H9 (cell line): ENCODE measurements at regions not wholly inside any gene's neighbourhood (a gene's known extent, or its start where the extent isn't known, plus 50 kb on each side); places are given as distances from the start of the nearest gene placed in this dataset.

Source experiments
- DNase-seq: peaks from one replicate; pipeline ENCODE4 v3.0.0-alpha.2; 2017
- H2AFZ ChIP-seq: one replicate; pipeline ENCODE4 v1.6.1; 2013; ENCODE audit warnings: mild to moderate bottlenecking, low read length, control low read depth, moderate library complexity
- H2AK5ac ChIP-seq: 2 replicates; pipeline ENCODE4 v1.6.1; 2013; ENCODE audit warnings: low read length, control low read depth, mixed read lengths; ENCODE audit not compliant: insufficient read length
- H2BK120ac ChIP-seq: one replicate; pipeline ENCODE4 v1.6.1; 2013; ENCODE audit warnings: low read depth, mild to moderate bottlenecking, low read length, control low read depth, inconsistent platforms; ENCODE audit not compliant: poor library complexity, severe bottlenecking
- H2BK12ac ChIP-seq: 2 replicates; pipeline ENCODE4 v1.6.1; 2013; ENCODE audit warnings: low read length, control low read depth, mixed read lengths, low read depth; ENCODE audit not compliant: insufficient read length
- H2BK15ac ChIP-seq: 2 replicates; pipeline ENCODE4 v1.6.1; 2013; ENCODE audit warnings: low read depth, low read length, control low read depth
- H2BK20ac ChIP-seq: one replicate; pipeline ENCODE4 v1.6.1; 2013; ENCODE audit warnings: low read depth, mild to moderate bottlenecking, low read length, control low read depth, inconsistent platforms; ENCODE audit not compliant: poor library complexity, severe bottlenecking
- H2BK5ac ChIP-seq: 2 replicates; pipeline ENCODE4 v1.6.1; 2013; ENCODE audit warnings: low read length, control low read depth, mixed read lengths; ENCODE audit not compliant: insufficient read length
- H3K14ac ChIP-seq: 2 replicates; pipeline ENCODE4 v1.6.1; 2013; ENCODE audit warnings: low read length, control low read depth; ENCODE audit not compliant: insufficient read depth
- H3K18ac ChIP-seq: 2 replicates; pipeline ENCODE4 v1.6.1; 2013; ENCODE audit warnings: low read depth, mild to moderate bottlenecking, mixed read lengths, low read length, control low read depth; ENCODE audit not compliant: insufficient read length
- H3K23ac ChIP-seq: 2 replicates; pipeline ENCODE4 v1.6.1; 2013; ENCODE audit warnings: low read length, control low read depth, mixed read lengths, low read depth; ENCODE audit not compliant: insufficient read length
- H3K23me2 ChIP-seq: 2 replicates; pipeline ENCODE4 v1.6.1; 2013; ENCODE audit warnings: low read depth, mild to moderate bottlenecking, mixed read lengths, low read length, control low read depth; ENCODE audit not compliant: insufficient read length, poor library complexity, severe bottlenecking
- H3K27ac ChIP-seq: 2 replicates; pipeline ENCODE4 v1.5.1; 2013; ENCODE audit warnings: low read length, control low read depth, mixed read lengths, low read depth; ENCODE audit not compliant: insufficient read length
- H3K27me3 ChIP-seq: 2 replicates; pipeline ENCODE4 v1.6.1; 2013; ENCODE audit warnings: low read length, control low read depth, inconsistent platforms; ENCODE audit not compliant: insufficient read depth
- H3K4ac ChIP-seq: 2 replicates; pipeline ENCODE4 v1.6.1; 2013; ENCODE audit warnings: low read depth, mild to moderate bottlenecking, control low read depth, inconsistent platforms, low read length, moderate library complexity
- H3K4me1 ChIP-seq: 2 replicates; pipeline ENCODE4 v1.6.1; 2013; ENCODE audit warnings: low read length, control low read depth, inconsistent platforms; ENCODE audit not compliant: insufficient read depth
- H3K4me2 ChIP-seq: 2 replicates; pipeline ENCODE4 v1.6.1; 2013; ENCODE audit warnings: low read length, control low read depth, mixed read lengths; ENCODE audit not compliant: insufficient read length, insufficient read depth
- H3K56ac ChIP-seq: 2 replicates; pipeline ENCODE4 v1.6.1; 2013; ENCODE audit warnings: low read depth, mild to moderate bottlenecking, mixed read lengths, low read length, control low read depth; ENCODE audit not compliant: insufficient read length
- H3K79me1 ChIP-seq: 2 replicates; pipeline ENCODE4 v1.6.1; 2013; ENCODE audit warnings: low read depth, mild to moderate bottlenecking, moderate library complexity, low read length, control low read depth, inconsistent platforms; ENCODE audit not compliant: insufficient read depth, poor library complexity, severe bottlenecking
- H3K79me2 ChIP-seq: 2 replicates; pipeline ENCODE4 v1.6.1; 2013; ENCODE audit warnings: low read length, control low read depth, inconsistent platforms; ENCODE audit not compliant: insufficient read depth
- H3K9ac ChIP-seq: 2 replicates; pipeline ENCODE4 v1.6.1; 2013; ENCODE audit warnings: low read length, control low read depth, mixed read lengths; ENCODE audit not compliant: insufficient read length; ENCODE audit errors: extremely low read depth
- H3K9me3 ChIP-seq: one replicate; pipeline ENCODE4 v1.6.1; 2013; ENCODE audit warnings: low read depth, low read length, inconsistent platforms; ENCODE audit not compliant: control insufficient read depth
- H3T11ph ChIP-seq: one replicate; pipeline ENCODE4 v1.6.1; 2013; ENCODE audit warnings: mild to moderate bottlenecking, low read length, control low read depth, inconsistent platforms
- H4K20me1 ChIP-seq: one replicate; pipeline ENCODE4 v1.6.1; 2013; ENCODE audit not compliant: control insufficient read depth, insufficient read length, insufficient read depth
- H4K5ac ChIP-seq: 2 replicates; pipeline ENCODE4 v1.6.1; 2013; ENCODE audit warnings: low read depth, mild to moderate bottlenecking, mixed read lengths, low read length, control low read depth; ENCODE audit not compliant: insufficient read length
- H4K8ac ChIP-seq: replicated peaks from 2 replicates; pipeline ENCODE4 v1.6.1; 2013; ENCODE audit warnings: low read length, control low read depth, mixed read lengths, low read depth; ENCODE audit not compliant: insufficient read length
- H4K91ac ChIP-seq: 2 replicates; pipeline ENCODE4 v1.6.1; 2013; ENCODE audit warnings: low read depth, mild to moderate bottlenecking, moderate library complexity, mixed read lengths, low read length, control low read depth; ENCODE audit not compliant: insufficient read length
- H3K27ac Mint-ChIP-seq, 3 experiments: 2 replicates in 2 of 3; 3 replicates in 1 of 3; pipeline ENCODE4 v1.8.0; 2020 to 2021; ENCODE audit warnings: mixed read lengths in 3 of 3, mild to moderate bottlenecking in 1 of 3, moderate library complexity in 1 of 3
- H3K27me3 Mint-ChIP-seq: 2 replicates; pipeline ENCODE4 v1.8.0; 2021; ENCODE audit warnings: low read depth, mild to moderate bottlenecking, moderate library complexity, mixed read lengths
- H3K36me3 Mint-ChIP-seq, 3 experiments: 2 replicates in 2 of 3; 3 replicates in 1 of 3; pipeline ENCODE4 v1.8.0; 2020 to 2021; ENCODE audit warnings: low read depth in 3 of 3, mixed read lengths in 3 of 3; ENCODE audit not compliant: insufficient read depth in 1 of 3
- H3K4me1 Mint-ChIP-seq, 2 experiments: 2 replicates each; pipeline ENCODE4 v1.8.0; 2020; ENCODE audit warnings: mixed read lengths in 2 of 2
- H3K4me3 Mint-ChIP-seq, 2 experiments: 2 replicates in 1 of 2; 3 replicates in 1 of 2; pipeline ENCODE4 v1.8.0; 2020 to 2021; ENCODE audit warnings: mild to moderate bottlenecking in 2 of 2, mixed read lengths in 2 of 2, moderate library complexity in 1 of 2
- H3K9me3 Mint-ChIP-seq, 2 experiments: 2 replicates in 1 of 2; 3 replicates in 1 of 2; pipeline ENCODE4 v1.8.0; 2020; ENCODE audit warnings: mild to moderate bottlenecking in 2 of 2, mixed read lengths in 2 of 2, moderate library complexity in 1 of 2
- CTCF ChIP-seq: fragments of 200-600 bp; sonication (generic); conservative IDR thresholded peaks from 3 replicates; pipeline ENCODE4 v1.8.0; 2021; ENCODE audit warnings: antibody characterized with exemption, mild to moderate bottlenecking
- WGBS: extraction: QIAGEN DNeasy Blood & Tissue Kit; methylation state at CpG from one replicate; pipeline ENCODE4 v1.1.7; 2013; ENCODE audit warnings: missing lambda C conversion rate, low lambda C conversion rate, mixed read lengths; ENCODE audit not compliant: insufficient read length; ENCODE audit errors: extremely low coverage; 5-methylcytosine and 5-hydroxymethylcytosine counted together

- Histone ChIP-seq H3K9ac (no peak overlapping the region), H2BK12ac (no peak overlapping the region), H3K18ac (no peak overlapping the region), H4K8ac (no peak overlapping the region), H2BK5ac (no peak overlapping the region), H3K79me1 (no peaks in the 10 kb centered on the region), H3T11ph (no peak overlapping the region), H3K9me3 (no peaks in the 10 kb centered on the region), H2BK120ac (no peak overlapping the region), H2BK15ac (no peak overlapping the region), H3K56ac (no peak overlapping the region), H3K23ac (no peak overlapping the region), H3K23me2 (no peaks in the 10 kb centered on the region), H3K4ac (no peak overlapping the region), H3K4me1 (0 out of 2 replicates have a peak, but pooled peaks cover 4% of the 10 kb centered on the region), H4K20me1 (no peaks in the 10 kb centered on the region), H2BK20ac (no peak overlapping the region), H3K14ac (no peak overlapping the region), H4K5ac (no peak overlapping the region), H3K27me3 (no peaks in the 10 kb centered on the region), H3K79me2 (no peaks in the 10 kb centered on the region), H4K91ac (no peak overlapping the region), H3K4me2 (no peak overlapping the region), H3K27ac (no peak overlapping the region), H2AK5ac (no peak overlapping the region), H2AFZ (no peak overlapping the region)
- Mint-ChIP-seq H3K36me3 (0 out of 7 replicates have a peak, but pooled peaks cover 0 to 2% (median 0%) of the 10 kb centered on the region in 3 experiments), H3K27ac (no peak overlapping the region), H3K4me3 (no peak overlapping the region), H3K4me1 (peaks cover 30 to 46% of the 10 kb centered on the region in 2 experiments), H3K27me3 (no peaks in the 10 kb centered on the region), H3K9me3 (peaks cover 0 to 3% of the 10 kb centered on the region in 2 experiments; a peak in 2 of 5 replicates)
- no CpG with 5 or more reads among the region's 2 CpGs for WGBS
- DNase-seq = no peak
- no peak for TF ChIP-seq CTCF
These were observed 169.0 kb upstream of the SLC24A5 start for GRCh38 chr15:47951781-47952180.
